HG03342 (cell line): ENCODE measurements at regions not wholly inside any gene's neighbourhood (a gene's known extent, or its start where the extent isn't known, plus 50 kb on each side); places are given as distances from the start of the nearest gene placed in this dataset.

Experiments used
- ATAC-seq: cut with Tn5 transposase; IDR thresholded peaks from one replicate; pipeline ENCODE4 v1.9.1; 2021; ENCODE audit warnings: mild to moderate bottlenecking, moderate library complexity; ENCODE audit not compliant: unreplicated experiment

DNA sequence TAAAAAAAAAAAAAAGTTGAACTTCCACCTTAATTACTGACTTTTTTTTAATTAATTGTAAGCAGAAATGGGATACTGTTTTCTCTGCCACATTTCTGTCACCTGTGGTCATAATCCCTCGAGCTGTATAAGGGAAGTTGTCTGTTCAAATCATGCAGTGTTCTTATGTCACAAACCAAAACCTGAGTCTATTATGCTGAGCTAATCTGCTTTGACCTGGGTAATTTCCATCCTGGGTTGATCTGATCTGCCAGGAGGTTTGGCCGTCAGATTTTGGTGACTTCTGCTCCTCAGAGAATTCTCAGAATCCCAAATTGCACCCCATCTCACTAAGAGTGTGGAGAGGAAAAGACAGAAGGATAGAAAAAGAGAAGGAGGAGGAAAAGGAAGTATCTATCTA lies 683.1 kb downstream of the KCTD8 start:
- ATAC-seq = no peak

DNA sequence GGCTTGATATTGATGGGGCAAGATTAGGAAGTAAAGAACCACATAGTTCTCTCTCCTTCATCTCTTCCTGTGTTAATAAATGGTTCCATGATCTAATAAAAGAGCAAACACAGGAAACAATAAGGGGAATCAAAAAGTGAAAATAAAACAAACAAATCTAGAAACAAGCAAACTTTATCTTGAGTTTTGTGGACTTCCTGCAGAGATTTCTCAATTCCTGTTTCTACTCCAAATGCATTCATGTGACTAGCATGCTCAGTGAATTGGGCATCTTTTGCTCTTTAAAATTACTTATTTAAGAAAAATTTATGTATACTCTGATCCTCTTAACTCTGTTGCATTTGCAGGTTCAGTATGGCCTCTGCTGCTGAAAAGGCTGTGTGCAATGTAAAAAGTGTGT lies 682.0 kb downstream of the KCTD8 start:
- no peak for ATAC-seq

- ATAC-seq = no peak
These were observed 672.2 kb downstream of the KCTD8 start for GRCh38 chr4:43776371-43776770.

DNA sequence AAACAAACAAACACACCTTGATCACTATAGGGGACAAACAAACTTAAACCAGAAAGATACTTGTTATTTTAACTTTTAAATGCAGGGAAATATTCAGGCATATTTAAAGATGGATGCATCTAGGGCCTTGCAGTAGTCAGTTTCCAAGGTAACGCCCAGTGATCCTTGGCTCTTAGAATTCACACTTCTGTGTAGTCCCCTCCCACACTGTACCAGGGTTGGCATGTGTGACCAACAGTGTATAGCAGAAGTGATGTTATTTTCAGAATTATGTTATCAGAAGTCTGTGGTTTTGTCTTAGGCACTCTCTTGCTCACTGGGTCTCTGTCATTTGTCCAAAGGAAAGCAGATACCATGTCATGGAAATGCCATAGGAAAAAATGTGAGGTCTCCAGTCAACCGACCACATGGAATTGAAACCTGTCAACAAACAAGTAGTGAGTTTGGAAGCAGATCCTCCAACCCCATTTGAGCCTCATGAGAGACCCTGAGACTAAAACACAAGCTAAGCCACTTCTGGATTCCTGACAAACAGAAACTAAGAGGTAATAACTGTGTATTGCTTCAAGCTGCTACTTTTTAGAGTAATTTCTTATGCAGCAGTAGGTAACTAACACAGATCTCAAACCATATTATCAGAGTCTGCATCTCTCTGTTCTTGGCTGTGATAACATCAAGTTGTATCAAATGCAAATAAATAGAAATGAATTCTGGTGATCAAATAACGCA lies 670.3 kb downstream of the KCTD8 start:
- ATAC-seq = peak; percentile 61

GRCh38 chr4:43781125-43781524 lies 667.5 kb downstream of the KCTD8 start:
- ATAC-seq = no peak

- ATAC-seq = no peak
These were observed 666.2 kb downstream of the KCTD8 start for GRCh38 chr4:43782391-43782790.

- no peak for ATAC-seq
These were observed 632.5 kb downstream of the KCTD8 start for GRCh38 chr4:43816116-43816515.

GRCh38 chr4:43822621-43823020 lies 626.0 kb downstream of the KCTD8 start:
- ATAC-seq = no peak

GRCh38 chr4:43835869-43836268 lies 612.7 kb downstream of the KCTD8 start:
- peak; percentile 67 for ATAC-seq

- no peak for ATAC-seq
These were observed 611.4 kb downstream of the KCTD8 start for GRCh38 chr4:43837171-43837570.

GRCh38 chr4:43837604-43838003 lies 611.0 kb downstream of the KCTD8 start:
- no peak for ATAC-seq

- no peak for ATAC-seq
These were observed 606.0 kb downstream of the KCTD8 start for GRCh38 chr4:43842594-43842993.

DNA sequence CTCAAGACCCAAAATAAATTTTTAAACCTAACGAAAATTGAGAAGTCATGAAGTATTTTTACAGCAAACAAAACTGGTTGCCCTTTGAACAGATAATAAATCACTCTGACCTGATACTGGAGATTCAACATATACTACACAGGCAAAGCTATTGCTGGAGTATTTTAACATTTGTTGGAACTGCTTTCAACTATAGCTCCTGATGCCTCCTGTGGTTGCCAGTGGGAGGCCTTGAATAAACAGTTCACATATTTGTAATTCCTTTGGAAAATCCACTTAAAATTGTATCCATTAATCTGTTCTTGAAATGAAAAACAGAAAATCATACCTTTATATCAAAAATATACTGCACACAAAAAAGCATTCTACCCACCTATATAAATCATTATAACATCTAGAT lies 605.1 kb downstream of the KCTD8 start:
- no peak for ATAC-seq

- ATAC-seq = no peak
These were observed 602.5 kb downstream of the KCTD8 start for GRCh38 chr4:43846111-43846587.

DNA sequence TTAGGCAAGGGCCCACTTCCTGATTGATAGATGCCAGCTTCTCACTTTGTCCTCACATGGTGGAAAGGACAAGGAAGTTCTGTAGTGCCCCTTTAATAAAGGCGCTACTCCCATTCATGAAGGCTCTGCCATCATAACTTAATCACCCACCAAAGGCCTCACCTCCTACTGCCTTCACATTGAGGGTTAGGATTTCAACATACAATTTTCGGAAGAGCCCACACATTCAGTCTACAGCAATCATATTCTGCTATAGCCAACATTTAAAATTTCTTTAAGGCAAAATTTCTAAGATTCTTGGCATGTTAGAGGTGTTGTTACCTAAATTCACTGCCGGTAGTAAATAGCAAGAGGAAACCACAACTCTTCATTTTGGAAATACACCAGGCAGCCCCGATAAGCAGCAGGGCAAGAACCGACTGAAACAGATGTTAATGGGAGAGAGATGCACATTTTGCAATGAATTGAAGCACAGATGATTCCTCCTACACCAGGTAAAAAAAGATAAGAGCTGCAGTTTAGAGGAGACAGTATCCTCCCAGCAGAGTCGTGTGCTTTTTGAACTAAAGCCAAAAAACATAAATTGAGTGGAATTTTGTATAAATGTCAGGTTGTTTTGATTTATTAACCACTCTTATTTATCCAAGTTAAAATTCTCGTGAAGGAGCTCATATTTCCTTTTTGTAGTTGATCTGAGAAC lies 594.9 kb downstream of the KCTD8 start:
- no peak for ATAC-seq

- ATAC-seq = no peak
These were observed 593.3 kb downstream of the KCTD8 start for GRCh38 chr4:43855283-43855682.

- ATAC-seq = no peak
These were observed 583.9 kb downstream of the KCTD8 start for GRCh38 chr4:43864616-43865146.

- ATAC-seq = no peak
These were observed 580.7 kb downstream of the KCTD8 start for GRCh38 chr4:43867908-43868307.

DNA sequence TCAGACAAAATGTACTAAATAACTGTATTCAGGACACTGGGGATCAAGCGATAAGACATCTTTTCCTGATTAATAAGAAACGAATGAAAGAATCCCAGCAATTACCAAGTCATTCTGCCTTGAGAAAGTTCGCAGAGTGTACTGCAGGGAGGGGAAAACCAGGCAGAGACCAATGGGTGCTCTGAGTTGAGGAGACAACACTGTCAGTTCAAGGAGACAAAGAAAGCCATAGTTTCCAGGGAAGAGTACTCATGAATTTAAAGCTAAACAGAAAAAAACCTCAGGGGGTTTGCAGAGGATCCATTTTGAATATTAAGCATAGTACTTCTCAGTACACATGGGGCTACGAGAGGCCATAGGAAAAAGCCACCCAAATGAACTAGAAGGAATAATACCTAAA lies 573.0 kb downstream of the KCTD8 start:
- no peak for ATAC-seq

DNA sequence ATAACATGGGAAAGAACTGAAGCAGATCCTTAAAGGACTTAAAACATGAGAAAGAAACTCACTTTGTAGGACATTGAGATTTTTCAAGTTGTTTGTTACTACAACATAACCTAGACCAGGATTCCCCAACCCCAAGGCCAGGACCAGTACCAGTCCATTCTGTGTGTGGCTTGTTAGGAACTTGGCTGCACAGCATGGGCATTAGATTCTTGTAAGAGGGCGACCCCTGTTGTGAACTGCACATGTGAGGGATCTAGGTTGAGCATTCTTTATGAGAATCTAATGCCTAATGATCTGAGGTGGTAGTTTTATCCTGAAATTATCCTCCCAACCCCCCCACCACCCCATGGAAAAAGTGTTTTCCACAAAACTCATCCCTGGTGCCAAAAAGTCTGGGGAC lies 566.1 kb downstream of the KCTD8 start:
- no peak for ATAC-seq

DNA sequence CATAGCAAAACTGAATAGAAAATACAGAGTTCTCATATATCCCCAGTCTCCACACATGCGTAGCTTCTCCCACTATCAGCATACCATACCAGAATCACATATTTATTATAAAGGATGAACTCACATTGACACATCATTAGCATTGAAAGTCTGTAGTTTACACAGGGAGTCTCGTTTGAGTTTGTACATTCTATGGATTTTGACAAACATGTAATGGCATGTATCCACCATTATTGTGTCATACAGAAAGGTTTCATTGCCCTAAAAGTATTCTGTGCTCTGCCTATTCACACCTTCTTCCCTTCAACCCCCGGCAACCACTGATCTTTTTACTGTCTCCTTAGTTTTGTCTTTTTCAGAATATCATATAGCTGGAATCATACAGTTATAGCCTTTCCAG lies 562.4 kb downstream of the KCTD8 start:
- no peak for ATAC-seq

DNA sequence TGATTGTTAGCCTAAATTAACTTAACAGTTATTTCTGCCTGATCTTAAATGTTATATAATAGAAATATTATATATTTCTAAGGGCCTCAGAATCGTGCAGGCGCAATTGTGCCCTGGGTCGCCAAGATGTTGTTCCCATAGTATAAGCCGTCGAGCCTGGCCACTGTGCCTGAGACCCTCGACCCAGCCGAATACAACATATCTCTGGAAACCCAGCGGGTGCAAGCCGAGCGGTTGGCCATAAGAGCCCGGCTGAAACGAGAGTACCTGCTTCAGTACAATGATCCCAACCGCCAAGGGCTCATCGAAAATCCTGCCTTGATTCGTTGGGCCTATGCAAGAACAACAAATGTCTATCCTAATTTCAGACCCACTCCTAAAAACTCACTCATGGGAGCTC lies 549.8 kb downstream of the KCTD8 start:
- ATAC-seq = no peak
